ENCODE measurements at regions not wholly inside any gene's neighbourhood (a gene's known extent, or its start where the extent isn't known, plus 50 kb on each side); places are given as distances from the start of the nearest gene placed in this dataset.

GRCh38 chr3:154050766-154051165 is 70.4 kb upstream of the ARHGEF26 start:
- no peak for TF ChIP-seq CTCF (conservative IDR thresholded peaks at IDR 0.05; ENCODE audit: low read length)
- no peak for TF ChIP-seq EZH2phosphoT487 (IDR thresholded peaks at IDR 0.05; ENCODE audit: borderline replicate concordance, low read depth, low read length)
